Ectodermal cell (in vitro differentiated cells): ENCODE measurements at regions not wholly inside any gene's neighbourhood (a gene's known extent, or its start where the extent isn't known, plus 50 kb on each side); places are given as distances from the start of the nearest gene placed in this dataset.
"Not testable (repeated sequence)": the region's sequence is repeated elsewhere in the genome, so short reads cannot be mapped to it uniquely, and the experiment has no call there.

Experiments used
- H3K27ac ChIP-seq: 2 replicates; pipeline ENCODE4 v1.7.0; 2013; ENCODE audit warnings: mild to moderate bottlenecking, low read depth, low read length; ENCODE audit not compliant: insufficient read depth, poor library complexity, severe bottlenecking
- H3K27me3 ChIP-seq: 2 replicates; pipeline ENCODE4 v1.7.0; 2013; ENCODE audit warnings: mild to moderate bottlenecking, low read length; ENCODE audit not compliant: insufficient read depth, control insufficient read depth, poor library complexity, severe bottlenecking
- H3K36me3 ChIP-seq: one replicate; pipeline ENCODE4 v1.7.0; 2013; ENCODE audit warnings: low read length; ENCODE audit not compliant: control insufficient read depth, insufficient read depth
- H3K4me1 ChIP-seq: one replicate; pipeline ENCODE4 v1.7.0; 2013; ENCODE audit warnings: low read length; ENCODE audit not compliant: control insufficient read depth, insufficient read depth
- H3K4me3 ChIP-seq: 2 replicates; pipeline ENCODE4 v1.7.0; 2013; ENCODE audit warnings: low read depth, low read length, control low read depth; ENCODE audit not compliant: insufficient read depth
- H3K9me3 ChIP-seq: 2 replicates; pipeline ENCODE4 v1.7.0; 2013; ENCODE audit warnings: mild to moderate bottlenecking, low read length, moderate library complexity; ENCODE audit not compliant: control insufficient read depth
- whole genome bisulfite sequencing, 2 experiments: methylation state at CpG; one replicate each; pipeline ENCODE4 v1.1.7; 2013; ENCODE audit warnings: missing lambda C conversion rate in 2 of 2; 5-methylcytosine and 5-hydroxymethylcytosine counted together

GRCh38 chr5:10030219-10030831, 219.4 kb downstream of the ATPSCKMT start:
- Histone ChIP-seq H3K4me1 (no peaks in the 10 kb centered on the region), H3K9me3 (no peaks in the 10 kb centered on the region), H3K4me3 (no peak overlapping the region), H3K27me3 (no peaks in the 10 kb centered on the region), H3K36me3 (no peaks in the 10 kb centered on the region), H3K27ac (no peak overlapping the region)
- 86 to 90% methylated on average over 2 of the region's 2 CpGs for WGBS, 2 experiments

DNA sequence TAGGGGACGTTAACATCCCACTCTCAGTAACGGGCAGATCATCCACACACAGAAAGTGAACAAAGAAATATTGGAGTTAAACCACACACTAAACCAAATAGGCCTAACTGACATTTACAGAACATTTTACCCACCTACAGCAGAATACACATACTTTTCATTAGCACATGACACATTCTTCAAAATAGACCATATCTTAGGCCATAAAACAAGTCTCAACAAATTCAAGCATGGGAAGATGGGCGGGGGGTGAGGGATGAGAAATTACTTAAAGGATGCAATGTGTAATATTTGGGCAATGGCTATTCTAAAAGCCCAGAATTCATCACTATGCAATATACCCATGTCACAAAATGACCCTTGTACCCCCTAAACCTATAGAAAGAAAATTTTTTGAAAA, 226.2 kb downstream of the ATPSCKMT start:
- H3K27ac ChIP-seq = no peak overlapping the region
- no peaks in the 10 kb centered on the region for H3K9me3 ChIP-seq
- no peak overlapping the region for H3K4me3 ChIP-seq
- no peaks in the 10 kb centered on the region for H3K4me1 ChIP-seq
- no peaks in the 10 kb centered on the region for H3K36me3 ChIP-seq
- WGBS, 2 experiments = 95 to 100% methylated on average over 1 to 2 of the region's 3 CpGs
- H3K27me3 ChIP-seq = no peaks in the 10 kb centered on the region

GRCh38 chr5:10021248-10021647, 228.4 kb downstream of the ATPSCKMT start:
- Histone ChIP-seq H3K27me3 (no peaks in the 10 kb centered on the region), H3K27ac (no peak overlapping the region), H3K9me3 (no peaks in the 10 kb centered on the region), H3K4me1 (no peaks in the 10 kb centered on the region), H3K36me3 (no peaks in the 10 kb centered on the region), H3K4me3 (no peak overlapping the region)
- WGBS, 2 experiments = 64 to 85% methylated on average over 1 of the region's 1 CpG

DNA sequence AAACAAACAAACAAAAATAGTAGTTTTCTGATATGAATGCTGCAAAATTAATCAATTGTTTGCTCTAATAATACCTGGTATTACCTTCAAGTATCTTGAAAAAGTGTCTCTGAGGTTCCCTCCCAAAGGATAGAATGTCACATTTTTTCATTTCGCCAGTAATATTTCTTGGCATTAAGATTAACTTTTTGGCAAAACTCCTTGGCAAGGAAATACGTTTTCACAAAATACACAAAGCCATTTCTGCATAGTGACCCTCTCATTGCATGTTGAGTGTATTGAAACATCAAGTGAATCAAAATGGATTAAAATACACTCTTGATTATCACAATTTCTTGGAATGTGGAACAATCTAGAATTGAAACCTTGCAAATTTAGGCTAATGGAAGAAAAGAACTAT, 230.5 kb downstream of the ATPSCKMT start:
- no peaks in the 10 kb centered on the region for H3K36me3 ChIP-seq
- WGBS, 2 experiments = 48 to 100% methylated on average over 1 to 2 of the region's 2 CpGs
- no peak overlapping the region for H3K4me3 ChIP-seq
- H3K4me1 ChIP-seq = no peaks in the 10 kb centered on the region
- no peaks in the 10 kb centered on the region for H3K9me3 ChIP-seq
- H3K27me3 ChIP-seq = no peaks in the 10 kb centered on the region
- no peak overlapping the region for H3K27ac ChIP-seq

GRCh38 chr5:10018201-10019069, 231.3 kb downstream of the ATPSCKMT start:
- Histone ChIP-seq H3K27ac (no peak overlapping the region), H3K36me3 (no peaks in the 10 kb centered on the region), H3K4me1 (no peaks in the 10 kb centered on the region), H3K9me3 (no peaks in the 10 kb centered on the region), H3K27me3 (no peaks in the 10 kb centered on the region), H3K4me3 (no peak overlapping the region)
- WGBS, 2 experiments = 96% methylated on average over 3 to 5 of the region's 5 CpGs

DNA sequence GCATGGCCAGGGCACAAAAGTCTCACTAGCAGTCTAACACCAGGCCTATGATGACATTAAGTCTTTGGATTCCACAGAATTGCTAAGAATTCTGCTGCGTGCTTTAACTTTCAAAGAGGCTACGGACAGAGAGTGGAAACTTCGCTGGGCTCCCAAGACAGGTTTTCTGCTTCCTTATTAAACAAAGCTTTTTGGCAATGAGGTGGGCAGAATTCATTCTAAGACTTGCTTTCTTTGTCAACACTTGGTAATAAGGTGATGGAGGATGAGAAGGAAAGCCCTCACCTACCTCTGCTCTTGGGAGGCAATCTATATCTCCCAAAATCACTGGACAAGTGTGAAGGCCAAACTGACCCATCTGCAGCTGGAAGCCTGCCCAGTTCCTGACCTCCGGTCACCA, 231.9 kb downstream of the ATPSCKMT start:
- H3K4me3 ChIP-seq = no peak overlapping the region
- no peaks in the 10 kb centered on the region for H3K36me3 ChIP-seq
- WGBS, 2 experiments = 86% methylated on average over 4 of the region's 4 CpGs
- no peaks in the 10 kb centered on the region for H3K4me1 ChIP-seq
- no peaks in the 10 kb centered on the region for H3K27me3 ChIP-seq
- no peak overlapping the region for H3K27ac ChIP-seq
- no peaks in the 10 kb centered on the region for H3K9me3 ChIP-seq

DNA sequence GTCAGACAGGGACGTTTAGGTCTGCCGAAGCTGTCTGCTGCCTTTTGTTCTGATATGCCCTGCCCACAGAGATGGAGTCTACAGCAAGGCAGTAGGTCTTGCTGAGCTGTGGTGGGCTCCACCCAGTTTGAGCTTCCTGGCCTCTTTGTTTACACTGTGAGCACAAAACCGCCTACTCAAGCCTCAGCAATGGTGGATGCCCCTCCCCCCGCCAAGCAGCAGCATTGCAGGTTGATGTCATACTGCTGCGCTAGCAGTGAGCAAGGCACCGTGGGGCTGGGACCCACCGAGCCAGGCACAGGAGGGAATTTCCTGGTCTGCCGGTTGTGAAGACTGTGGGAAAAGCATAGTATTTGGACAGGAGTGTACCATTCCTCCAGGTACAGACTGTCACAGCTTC, 233.1 kb downstream of the ATPSCKMT start:
- H3K36me3 ChIP-seq, H3K4me3 ChIP-seq, H3K27ac ChIP-seq, H3K4me1 ChIP-seq, H3K27me3 ChIP-seq, H3K9me3 ChIP-seq: not testable (repeated sequence)
- WGBS, 2 experiments = 56 to 68% methylated on average over 8 of the region's 8 CpGs

GRCh38 chr5:10015681-10016080, 234.0 kb downstream of the ATPSCKMT start:
- not testable (repeated sequence) for H3K4me3 ChIP-seq, H3K27ac ChIP-seq, H3K9me3 ChIP-seq, H3K4me1 ChIP-seq, H3K27me3 ChIP-seq, H3K36me3 ChIP-seq
- 92 to 93% methylated on average over 3 of the region's 3 CpGs for WGBS, 2 experiments

GRCh38 chr5:10009802-10010201, 239.9 kb downstream of the ATPSCKMT start:
- no peaks in the 10 kb centered on the region for H3K9me3 ChIP-seq
- no peak overlapping the region for H3K27ac ChIP-seq
- no peak overlapping the region for H3K4me3 ChIP-seq
- 100% methylated on average over 1 of the region's 1 CpG for WGBS, 2 experiments
- no peaks in the 10 kb centered on the region for H3K36me3 ChIP-seq
- no peaks in the 10 kb centered on the region for H3K4me1 ChIP-seq
- H3K27me3 ChIP-seq = no peaks in the 10 kb centered on the region

DNA sequence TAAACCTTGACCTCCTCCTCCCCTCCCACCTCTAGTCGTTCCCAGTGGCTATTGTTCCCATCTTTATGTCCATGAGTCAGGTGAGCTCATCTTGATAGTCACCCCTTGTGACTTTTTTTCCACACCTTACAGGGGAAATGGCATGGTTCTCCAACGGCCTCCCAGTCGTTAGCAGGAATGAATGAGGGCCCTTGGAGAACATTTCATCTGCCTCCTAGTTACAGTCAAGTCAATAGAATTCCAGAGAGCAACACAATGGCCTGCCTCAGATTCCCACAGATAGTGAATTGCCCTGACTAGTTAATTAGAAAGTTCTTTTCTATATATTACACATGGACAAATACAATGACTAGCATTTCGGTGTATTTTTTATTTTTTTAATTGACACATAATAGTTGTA, 262.6 kb downstream of the ATPSCKMT start:
- WGBS, 2 experiments = 46 to 52% methylated on average over 3 of the region's 4 CpGs
- H3K36me3 ChIP-seq = no peaks in the 10 kb centered on the region
- H3K4me1 ChIP-seq = no peaks in the 10 kb centered on the region
- no peaks in the 10 kb centered on the region for H3K27me3 ChIP-seq
- H3K4me3 ChIP-seq = no peak overlapping the region
- H3K27ac ChIP-seq = no peak overlapping the region
- no peaks in the 10 kb centered on the region for H3K9me3 ChIP-seq
